ENCODE measurements at regions not wholly inside any gene's neighbourhood (a gene's known extent, or its start where the extent isn't known, plus 50 kb on each side); places are given as distances from the start of the nearest gene placed in this dataset.
"Not testable (repeated sequence)": the region's sequence is repeated elsewhere in the genome, so short reads cannot be mapped to it uniquely, and the experiment has no call there.

DNA sequence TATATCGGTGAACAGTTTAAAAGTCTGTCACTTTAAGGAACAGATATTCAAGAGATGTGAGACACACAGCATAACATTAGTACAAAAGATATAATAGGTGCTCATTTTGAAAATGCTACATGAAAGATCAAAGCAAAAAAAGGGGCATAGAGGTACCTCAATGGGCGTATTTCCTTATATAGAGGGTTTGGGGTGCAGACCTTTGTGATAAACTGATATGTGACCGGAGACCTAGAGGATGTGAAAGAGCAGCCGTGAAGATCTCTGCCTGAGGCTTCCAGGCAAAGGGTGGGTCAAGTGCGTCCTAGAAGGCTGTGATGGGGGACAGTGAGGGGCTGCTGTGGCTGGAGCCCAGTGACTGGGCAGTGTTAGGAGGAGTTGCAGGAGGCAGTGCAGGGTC is 551.4 kb downstream of the ETS1 start:
- DNase-seq (no peak), ATAC-seq (no peak)
- Mint-ChIP-seq H3K4me1 (peaks cover 14 to 42% (median 27%) of the 10 kb centered on the region in 7 donors), H3K27me3 (peaks cover 0 to 5% (median 0%) of the 10 kb centered on the region in 5 donors), H3K27ac (no peak overlapping the region), H3K4me3 (no peak overlapping the region), H3K36me3 (peaks cover 0 to 5% (median 0%) of the 10 kb centered on the region in 5 donors), H3K9me3 (peaks cover 0 to 2% (median 0%) of the 10 kb centered on the region in 11 donors)
- ChIA-PET CTCF (interaction anchor here (4.2 kb wide), 1 partner anchor 121 kb away, joined by 53 read pairs; no protein-coding TSS in a partner anchor), POLR2A (interaction anchor here (1.0 to 5.2 kb wide), 2 partner anchors 16 to 122 kb away, joined by 6 to 124 read pairs; no protein-coding TSS in a partner anchor)
- Histone ChIP-seq H3K9me3 (ENCODE audit: control insufficient read depth in 2 of 3, low read length in 3 of 3) (no peaks in the 10 kb centered on the region), H3K36me3 (ENCODE audit: control insufficient read depth in 2 of 3, insufficient read depth in 3 of 3, low read length in 3 of 3) (no peaks in the 10 kb centered on the region), H3K27ac (ENCODE audit: low read depth, low read length) (no peak overlapping the region), H3K27me3 (ENCODE audit: control insufficient read depth in 2 of 2, insufficient read depth in 2 of 2, low read length in 2 of 2) (no peaks in the 10 kb centered on the region), H3K4me1 (ENCODE audit: control insufficient read depth in 2 of 2, insufficient read depth in 2 of 2, low read length in 2 of 2) (peaks cover 52 to 64% of the 10 kb centered on the region in 2 donors), H3K4me3 (ENCODE audit: low read length) (peak overlapping the region; percentile 38)
- intact Hi-C loops (cut with micrococcal nuclease) = loop anchor here (5.0 to 10.0 kb wide), 9 partner anchors 306 to 929 kb away; partner anchors contain the start of gene FLI1 (in 1 of the 2)

DNA sequence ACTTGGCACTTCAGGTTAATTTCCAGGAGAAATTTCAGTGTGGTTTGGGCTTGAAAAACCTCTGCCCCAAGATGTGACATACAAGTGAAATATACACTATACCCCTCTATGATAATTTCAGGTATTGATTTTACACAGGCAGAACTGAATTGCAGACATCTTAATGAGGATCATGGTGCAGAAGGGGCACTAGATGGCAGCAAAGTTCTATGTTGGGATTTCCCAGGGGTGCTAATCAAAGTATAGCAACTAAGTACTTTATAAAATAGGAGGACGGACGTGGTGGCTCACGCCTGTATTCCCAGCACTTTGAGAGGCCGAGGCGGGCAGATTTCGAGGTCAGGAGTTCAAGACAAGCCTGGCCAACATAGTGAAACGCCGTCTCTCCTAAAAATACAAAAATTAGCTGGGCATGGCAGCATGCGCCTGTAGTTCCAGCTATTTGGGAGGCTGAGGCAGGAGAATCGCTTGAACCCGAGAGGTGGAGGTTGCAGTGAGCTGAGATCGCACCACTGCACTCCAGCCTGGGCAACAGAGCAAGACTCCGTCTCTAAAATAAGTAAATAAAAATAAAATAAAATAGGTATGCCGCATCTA is 555.7 kb downstream of the ETS1 start:
- H3K4me3 ChIP-seq (ENCODE audit: low read length); H3K9me3 ChIP-seq (ENCODE audit: control insufficient read depth in 2 of 3, low read length in 3 of 3); H3K27ac ChIP-seq (ENCODE audit: low read depth, low read length); H3K4me3 Mint-ChIP-seq; H3K9me3 Mint-ChIP-seq; H3K36me3 ChIP-seq (ENCODE audit: control insufficient read depth in 2 of 3, insufficient read depth in 3 of 3, low read length in 3 of 3); H3K27me3 ChIP-seq (ENCODE audit: control insufficient read depth in 2 of 2, insufficient read depth in 2 of 2, low read length in 2 of 2); H3K36me3 Mint-ChIP-seq: not testable (repeated sequence)
- peaks cover 0 to 29% (median under 1%) of the 10 kb centered on the region in 5 donors for H3K27me3 Mint-ChIP-seq
- peak; percentile 17 to 78 (median 67) for DNase-seq
- intact Hi-C loops (cut with micrococcal nuclease) = loop anchor here (1.0 to 10.0 kb wide), 18 partner anchors 8 to 933 kb away; no protein-coding TSS in a partner anchor
- ATAC-seq = peak; percentile 93
- H3K4me1 ChIP-seq (ENCODE audit: control insufficient read depth in 2 of 2, insufficient read depth in 2 of 2, low read length in 2 of 2) = peaks cover 14 to 27% of the 10 kb centered on the region in 2 donors
- H3K27ac Mint-ChIP-seq = peak overlapping the region in 1 of 9 donors; percentile 43
- H3K4me1 Mint-ChIP-seq = peaks cover 0 to 15% (median 13%) of the 10 kb centered on the region in 7 donors
- CTCF ChIA-PET = interaction anchor here (0.8 to 2.5 kb wide), 10 partner anchors 16 to 800 kb away, joined by 3 to 37 read pairs (median 4); no protein-coding TSS in a partner anchor
- POLR2A ChIA-PET = interaction anchor here (1.3 kb wide), 2 partner anchors 54 to 127 kb away, joined by 4 to 6 read pairs; no protein-coding TSS in a partner anchor

DNA sequence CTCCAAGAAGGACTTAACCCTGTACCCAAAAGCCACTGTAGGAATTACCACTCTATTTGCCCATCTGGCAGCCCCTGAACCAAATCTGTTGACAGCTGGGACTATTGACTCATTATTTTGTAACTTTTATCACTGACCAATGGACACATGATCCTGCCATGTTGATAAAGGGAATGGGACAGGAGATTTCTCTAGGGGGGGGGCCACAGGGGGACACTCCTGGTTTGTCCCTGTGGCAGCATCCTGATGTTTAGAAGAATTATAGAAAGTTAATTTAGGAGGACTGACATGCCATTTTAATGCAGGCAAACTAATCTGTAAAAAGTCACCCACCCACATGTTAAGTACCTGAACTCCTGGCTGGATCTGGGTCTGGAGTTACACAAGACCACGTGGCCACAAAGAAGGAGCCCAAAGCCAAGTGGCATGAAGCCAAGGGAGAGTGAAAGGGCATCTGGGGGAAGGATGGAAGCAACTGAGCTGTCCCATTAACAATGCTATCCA is 558.1 kb downstream of the ETS1 start:
- Histone ChIP-seq H3K27ac (ENCODE audit: low read depth, low read length) (no peak overlapping the region), H3K4me3 (ENCODE audit: low read length) (no peak overlapping the region), H3K9me3 (ENCODE audit: control insufficient read depth in 2 of 3, low read length in 3 of 3) (no peaks in the 10 kb centered on the region), H3K36me3 (ENCODE audit: control insufficient read depth in 2 of 3, insufficient read depth in 3 of 3, low read length in 3 of 3) (no peaks in the 10 kb centered on the region), H3K27me3 (ENCODE audit: control insufficient read depth in 2 of 2, insufficient read depth in 2 of 2, low read length in 2 of 2) (no peaks in the 10 kb centered on the region), H3K4me1 (ENCODE audit: control insufficient read depth in 2 of 2, insufficient read depth in 2 of 2, low read length in 2 of 2) (peaks cover 0 to 8% of the 10 kb centered on the region in 2 donors)
- ChIA-PET CTCF (interaction anchor here (0.6 to 4.8 kb wide), 9 partner anchors 8 to 801 kb away, joined by 3 to 59 read pairs (median 3); no protein-coding TSS in a partner anchor), POLR2A (interaction anchor here (1.9 kb wide), 1 partner anchor 128 kb away, joined by 5 read pairs; no protein-coding TSS in a partner anchor)
- Mint-ChIP-seq H3K4me1 (peaks cover 0 to 15% (median 13%) of the 10 kb centered on the region in 7 donors), H3K4me3 (no peak overlapping the region), H3K27me3 (peaks cover 0 to 37% (median 2%) of the 10 kb centered on the region in 5 donors), H3K27ac (no peak overlapping the region), H3K9me3 (no peaks in the 10 kb centered on the region), H3K36me3 (no peaks in the 10 kb centered on the region)
- ATAC-seq (no peak), DNase-seq (no peak)
- intact Hi-C loops (cut with micrococcal nuclease) = no loop called here

DNA sequence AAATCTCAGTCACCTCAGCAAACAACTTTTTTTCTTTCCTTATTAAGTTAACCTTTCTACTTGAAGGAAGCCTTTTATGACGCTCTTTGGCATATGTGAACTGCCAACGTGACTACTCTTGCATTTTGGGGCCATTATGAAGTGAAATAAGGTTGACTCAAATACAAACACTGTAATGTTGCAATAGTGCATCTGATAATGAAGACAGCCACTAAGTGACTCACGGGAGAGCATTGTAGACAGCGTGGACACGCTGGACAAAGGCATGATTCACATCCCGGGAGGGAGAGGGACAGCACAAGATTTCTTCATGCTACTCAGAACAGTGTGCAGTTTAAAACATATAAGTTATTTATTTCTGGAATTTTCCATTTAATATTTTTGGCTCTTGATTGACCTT is 560.8 kb downstream of the ETS1 start:
- peak; percentile 34 for ATAC-seq
- Histone ChIP-seq H3K27ac (ENCODE audit: low read depth, low read length) (no peak overlapping the region), H3K4me1 (ENCODE audit: control insufficient read depth in 2 of 2, insufficient read depth in 2 of 2, low read length in 2 of 2) (peaks cover 0 to under 1% of the 10 kb centered on the region in 2 donors), H3K27me3 (ENCODE audit: control insufficient read depth in 2 of 2, insufficient read depth in 2 of 2, low read length in 2 of 2) (no peaks in the 10 kb centered on the region), H3K4me3 (ENCODE audit: low read length) (no peak overlapping the region), H3K9me3 (ENCODE audit: control insufficient read depth in 2 of 3, low read length in 3 of 3) (no peaks in the 10 kb centered on the region), H3K36me3 (ENCODE audit: control insufficient read depth in 2 of 3, insufficient read depth in 3 of 3, low read length in 3 of 3) (no peaks in the 10 kb centered on the region)
- Mint-ChIP-seq H3K4me3 (no peak overlapping the region), H3K27me3 (peaks cover 0 to 37% (median 2%) of the 10 kb centered on the region in 5 donors), H3K4me1 (peaks cover 0 to 5% (median 3%) of the 10 kb centered on the region in 7 donors), H3K36me3 (no peaks in the 10 kb centered on the region), H3K9me3 (no peaks in the 10 kb centered on the region), H3K27ac (peak overlapping the region in 1 of 9 donors; percentile 12)
- DNase-seq = no peak
- POLR2A ChIA-PET = no interaction called here
- intact Hi-C loops (cut with micrococcal nuclease) = no loop called here
- CTCF ChIA-PET = interaction anchor here (4.8 kb wide), 1 partner anchor 132 kb away, joined by 59 read pairs; no protein-coding TSS in a partner anchor

DNA sequence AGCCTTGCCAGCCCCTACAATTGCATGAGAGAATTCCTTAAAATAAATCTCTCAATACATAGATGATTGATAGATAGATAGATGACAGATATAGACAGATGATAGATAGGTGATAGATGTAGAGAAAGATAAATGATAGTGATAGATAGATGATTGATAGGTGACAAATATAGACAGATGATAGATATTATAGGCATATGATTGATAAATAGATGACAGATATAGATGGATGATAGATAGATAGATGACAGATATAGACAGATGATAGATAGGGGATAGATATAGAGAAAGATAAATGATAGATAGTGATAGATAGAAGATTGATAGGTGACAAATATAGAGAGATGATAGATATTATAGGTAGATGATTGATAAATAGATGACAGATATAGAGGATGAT is 564.6 kb downstream of the ETS1 start:
- ChIA-PET CTCF (interaction anchor here (0.6 kb wide), 1 partner anchor 73 kb away, joined by 3 read pairs; no protein-coding TSS in a partner anchor), POLR2A (no interaction called here)
- Mint-ChIP-seq H3K4me3 (no peak overlapping the region), H3K9me3 (no peaks in the 10 kb centered on the region), H3K27me3 (peaks cover 0 to 31% (median 6%) of the 10 kb centered on the region in 5 donors), H3K4me1 (peaks cover 0 to 7% (median 0%) of the 10 kb centered on the region in 7 donors), H3K27ac (no peak overlapping the region), H3K36me3 (no peaks in the 10 kb centered on the region)
- no peaks in the 10 kb centered on the region for H3K9me3 ChIP-seq (ENCODE audit: control insufficient read depth in 2 of 3, low read length in 3 of 3)
- no peak overlapping the region for H3K4me3 ChIP-seq (ENCODE audit: low read length)
- intact Hi-C loops (cut with micrococcal nuclease) = no loop called here
- ATAC-seq (no peak), DNase-seq (no peak)
- H3K27me3 ChIP-seq (ENCODE audit: control insufficient read depth in 2 of 2, insufficient read depth in 2 of 2, low read length in 2 of 2) = no peaks in the 10 kb centered on the region
- no peaks in the 10 kb centered on the region for H3K4me1 ChIP-seq (ENCODE audit: control insufficient read depth in 2 of 2, insufficient read depth in 2 of 2, low read length in 2 of 2)
- H3K36me3 ChIP-seq (ENCODE audit: control insufficient read depth in 2 of 3, insufficient read depth in 3 of 3, low read length in 3 of 3) = no peaks in the 10 kb centered on the region
- H3K27ac ChIP-seq (ENCODE audit: low read depth, low read length) = no peak overlapping the region

DNA sequence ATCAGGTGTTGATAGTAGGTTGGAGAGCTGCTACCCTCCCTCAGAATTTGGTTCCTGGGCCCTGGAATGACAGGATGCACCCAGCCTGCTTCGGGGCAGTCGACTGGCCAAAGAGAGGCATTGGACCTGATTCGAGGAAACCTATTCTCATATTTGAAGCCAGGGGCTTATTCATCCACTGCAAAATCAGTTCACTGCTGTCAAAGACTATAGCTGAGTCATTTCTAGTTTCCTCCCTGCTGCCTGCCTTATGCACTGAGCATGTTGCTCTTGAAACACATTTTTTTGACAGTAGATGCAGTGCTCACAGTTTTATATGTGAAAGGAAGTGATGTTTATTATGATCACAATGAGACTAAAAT is 565.4 kb downstream of the ETS1 start:
- H3K27me3 ChIP-seq (ENCODE audit: control insufficient read depth in 2 of 2, insufficient read depth in 2 of 2, low read length in 2 of 2) = no peaks in the 10 kb centered on the region
- H3K9me3 ChIP-seq (ENCODE audit: control insufficient read depth in 2 of 3, low read length in 3 of 3) = no peaks in the 10 kb centered on the region
- Mint-ChIP-seq H3K36me3 (no peaks in the 10 kb centered on the region), H3K27me3 (peaks cover 0 to 25% (median 6%) of the 10 kb centered on the region in 5 donors), H3K4me1 (peaks cover 0 to 7% (median 0%) of the 10 kb centered on the region in 7 donors), H3K27ac (no peak overlapping the region), H3K9me3 (no peaks in the 10 kb centered on the region), H3K4me3 (no peak overlapping the region)
- ATAC-seq (no peak), DNase-seq (no peak)
- intact Hi-C loops (cut with micrococcal nuclease) = no loop called here
- no peaks in the 10 kb centered on the region for H3K36me3 ChIP-seq (ENCODE audit: control insufficient read depth in 2 of 3, insufficient read depth in 3 of 3, low read length in 3 of 3)
- no peak overlapping the region for H3K27ac ChIP-seq (ENCODE audit: low read depth, low read length)
- H3K4me3 ChIP-seq (ENCODE audit: low read length) = no peak overlapping the region
- ChIA-PET POLR2A (no interaction called here), CTCF (interaction anchor here (0.6 kb wide), 2 partner anchors 23 to 74 kb away, joined by 3 read pairs; no protein-coding TSS in a partner anchor)
- H3K4me1 ChIP-seq (ENCODE audit: control insufficient read depth in 2 of 2, insufficient read depth in 2 of 2, low read length in 2 of 2) = no peaks in the 10 kb centered on the region

All from naive thymus-derived CD4-positive, alpha-beta T cell (primary cell).